ENCODE measurements at regions not wholly inside any gene's neighbourhood (a gene's known extent, or its start where the extent isn't known, plus 50 kb on each side); places are given as distances from the start of the nearest gene placed in this dataset.

DNA sequence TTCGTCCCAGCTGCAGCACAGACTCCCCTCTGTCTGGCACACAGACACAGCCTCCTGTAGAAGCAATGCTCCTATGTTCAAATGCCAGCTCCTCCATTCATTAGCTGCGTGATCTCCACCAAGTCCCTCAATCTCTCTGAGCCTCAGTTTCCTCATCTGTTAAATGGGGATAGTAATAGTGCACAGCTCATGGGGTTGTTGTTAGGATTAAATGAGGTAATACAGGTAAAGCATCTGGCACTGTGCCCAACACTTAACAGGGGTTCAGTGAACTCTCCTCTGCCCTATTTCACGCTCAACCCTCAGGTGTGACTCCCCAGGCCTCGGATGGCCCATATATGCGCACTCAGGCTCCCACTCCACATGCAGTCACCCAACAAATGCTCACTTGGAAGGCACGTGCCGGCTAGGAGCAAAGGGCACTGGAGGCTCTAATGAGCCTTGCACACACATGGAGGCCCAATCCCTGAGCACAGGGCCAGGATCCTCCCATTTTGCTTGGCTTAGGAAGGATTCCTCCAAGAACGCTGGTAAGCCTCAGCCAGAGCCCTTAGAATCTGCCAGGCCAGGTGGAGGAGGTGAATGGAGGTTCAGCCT, 176.0 kb upstream of the LINGO1 start:
- TF ChIP-seq EP300 (IDR thresholded peaks at IDR 0.05) (no peak), POLR2A (IDR thresholded peaks at IDR 0.05; ENCODE audit: low read depth) (no peak), POLR2AphosphoS5 (IDR thresholded peaks at IDR 0.05) (no peak)
- TF ChIP-seq, protein P1, sequence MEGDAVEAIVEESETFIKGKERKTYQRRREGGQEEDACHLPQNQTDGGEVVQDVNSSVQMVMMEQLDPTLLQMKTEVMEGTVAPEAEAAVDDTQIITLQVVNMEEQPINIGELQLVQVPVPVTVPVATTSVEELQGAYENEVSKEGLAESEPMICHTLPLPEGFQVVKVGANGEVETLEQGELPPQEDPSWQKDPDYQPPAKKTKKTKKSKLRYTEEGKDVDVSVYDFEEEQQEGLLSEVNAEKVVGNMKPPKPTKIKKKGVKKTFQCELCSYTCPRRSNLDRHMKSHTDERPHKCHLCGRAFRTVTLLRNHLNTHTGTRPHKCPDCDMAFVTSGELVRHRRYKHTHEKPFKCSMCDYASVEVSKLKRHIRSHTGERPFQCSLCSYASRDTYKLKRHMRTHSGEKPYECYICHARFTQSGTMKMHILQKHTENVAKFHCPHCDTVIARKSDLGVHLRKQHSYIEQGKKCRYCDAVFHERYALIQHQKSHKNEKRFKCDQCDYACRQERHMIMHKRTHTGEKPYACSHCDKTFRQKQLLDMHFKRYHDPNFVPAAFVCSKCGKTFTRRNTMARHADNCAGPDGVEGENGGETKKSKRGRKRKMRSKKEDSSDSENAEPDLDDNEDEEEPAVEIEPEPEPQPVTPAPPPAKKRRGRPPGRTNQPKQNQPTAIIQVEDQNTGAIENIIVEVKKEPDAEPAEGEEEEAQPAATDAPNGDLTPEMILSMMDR (IDR thresholded peaks at IDR 0.05): no peak
- no peak overlapping the region for H3K4me3 ChIP-seq
- no peaks in the 10 kb centered on the region for H3K9me3 ChIP-seq
- DNase-seq (ENCODE audit: extremely low spot score): no peak
- 91% methylated on average over 6 of the region's 8 CpGs for WGBS
- no peak overlapping the region for H3K27ac ChIP-seq (replicated peaks in 1 of 4)
- H3K4me1 ChIP-seq: no peaks in the 10 kb centered on the region
- intact Hi-C loops (cut with DNase I): no loop called here
- H3K27me3 ChIP-seq: peaks cover 0 to 36% (median 0%) of the 10 kb centered on the region in 4 donors
- H3K36me3 ChIP-seq: no peaks in the 10 kb centered on the region

DNA sequence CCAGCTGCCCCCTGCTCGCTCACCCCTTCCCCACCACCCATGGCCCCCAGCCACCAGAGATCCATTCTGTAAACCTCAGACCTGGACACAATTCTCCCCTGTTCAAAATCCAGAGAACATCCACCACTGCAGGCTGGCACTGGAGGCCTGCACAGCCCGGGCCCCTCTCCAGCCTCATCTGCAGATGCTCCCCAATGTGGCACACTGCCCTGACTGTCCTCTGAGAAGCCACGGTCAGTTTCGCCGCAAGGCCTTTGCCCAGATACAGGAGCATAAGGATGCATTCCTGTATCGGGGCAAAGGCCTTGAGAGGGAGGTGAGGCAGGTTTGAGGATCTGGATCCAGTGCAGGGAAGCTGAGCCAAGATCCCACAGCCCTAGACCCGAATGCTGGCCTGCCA, 175.4 kb upstream of the LINGO1 start:
- Histone ChIP-seq H3K36me3 (no peaks in the 10 kb centered on the region), H3K27me3 (peaks cover 0 to 30% (median 0%) of the 10 kb centered on the region in 4 donors), H3K4me3 (no peak overlapping the region), H3K4me1 (no peaks in the 10 kb centered on the region), H3K9me3 (no peaks in the 10 kb centered on the region), H3K27ac (replicated peaks in 1 of 4) (no peak overlapping the region)
- WGBS: 81% methylated on average over 2 of the region's 7 CpGs
- no peak for DNase-seq (ENCODE audit: extremely low spot score)
- intact Hi-C loops (cut with DNase I): no loop called here
- TF ChIP-seq POLR2AphosphoS5 (IDR thresholded peaks at IDR 0.05) (no peak), POLR2A (IDR thresholded peaks at IDR 0.05; ENCODE audit: low read depth) (no peak), EP300 (IDR thresholded peaks at IDR 0.05) (no peak)
- TF ChIP-seq, protein P1 (IDR thresholded peaks at IDR 0.05): no peak

DNA sequence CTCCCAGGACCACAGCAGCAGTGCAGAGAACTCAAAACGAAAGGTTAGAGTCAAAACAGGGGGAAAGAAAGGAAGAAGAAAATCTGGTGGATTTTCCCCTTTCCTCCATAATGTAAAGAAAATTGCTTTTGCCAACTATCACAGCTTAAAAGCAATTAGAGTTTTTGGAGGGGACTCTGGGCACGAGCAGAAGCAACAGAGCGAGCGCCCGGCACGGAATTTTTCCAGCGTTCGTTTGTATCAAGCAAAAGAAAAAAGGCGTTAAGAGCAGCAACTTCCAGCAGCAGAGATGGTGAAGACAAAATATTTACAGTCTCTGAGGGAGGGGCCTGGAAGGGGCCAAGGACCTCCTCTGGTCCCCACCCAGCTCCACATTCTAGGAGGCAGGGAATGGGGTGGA, 174.9 kb upstream of the LINGO1 start:
- WGBS: 84% methylated on average over 9 of the region's 9 CpGs
- intact Hi-C loops (cut with DNase I): no loop called here
- TF ChIP-seq, protein P1 (IDR thresholded peaks at IDR 0.05): no peak
- TF ChIP-seq POLR2AphosphoS5 (IDR thresholded peaks at IDR 0.05) (no peak), POLR2A (IDR thresholded peaks at IDR 0.05; ENCODE audit: low read depth) (no peak), EP300 (IDR thresholded peaks at IDR 0.05) (no peak)

DNA sequence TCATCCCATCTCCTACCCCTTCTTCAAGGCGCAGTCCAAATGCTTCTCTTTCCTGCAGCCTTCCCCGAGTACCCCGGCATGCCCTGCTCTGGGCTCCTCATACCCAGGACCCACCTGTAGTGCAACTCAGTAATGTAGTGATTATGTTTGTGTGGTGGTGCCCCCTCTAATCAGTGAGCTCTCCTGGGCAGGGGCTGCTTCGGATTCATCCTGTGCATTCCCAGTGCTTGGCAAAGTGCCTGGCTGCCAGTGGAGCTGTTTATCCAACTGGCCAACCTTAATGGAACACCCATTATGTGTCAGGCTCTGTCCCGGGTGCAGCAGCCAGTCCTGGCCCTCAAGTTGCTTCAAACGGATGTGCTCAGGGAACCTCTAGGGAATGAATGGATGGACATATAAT, 174.4 kb upstream of the LINGO1 start:
- intact Hi-C loops (cut with DNase I): no loop called here
- Histone ChIP-seq H3K36me3 (no peaks in the 10 kb centered on the region), H3K27me3 (peaks cover 0 to 20% (median 0%) of the 10 kb centered on the region in 4 donors), H3K4me1 (no peaks in the 10 kb centered on the region), H3K27ac (replicated peaks in 1 of 4) (no peak overlapping the region), H3K9me3 (no peaks in the 10 kb centered on the region), H3K4me3 (no peak overlapping the region)
- no peak for DNase-seq (ENCODE audit: extremely low spot score)
- 64% methylated on average over 6 of the region's 6 CpGs for WGBS
- TF ChIP-seq EP300 (IDR thresholded peaks at IDR 0.05): no peak
- TF ChIP-seq, protein P1 (IDR thresholded peaks at IDR 0.05): no peak
- TF ChIP-seq POLR2A (IDR thresholded peaks at IDR 0.05; ENCODE audit: low read depth): no peak
- TF ChIP-seq POLR2AphosphoS5 (IDR thresholded peaks at IDR 0.05): no peak

More for the DNA sequence above, 174.9 kb upstream of the LINGO1 start:
- Histone ChIP-seq H3K27me3 (peaks cover 0 to 25% (median 0%) of the 10 kb centered on the region in 4 donors), H3K36me3 (no peaks in the 10 kb centered on the region), H3K9me3 (no peaks in the 10 kb centered on the region), H3K27ac (replicated peaks in 1 of 4) (no peak overlapping the region), H3K4me1 (no peaks in the 10 kb centered on the region), H3K4me3 (no peak overlapping the region)
- DNase-seq (ENCODE audit: extremely low spot score): no peak

DNA sequence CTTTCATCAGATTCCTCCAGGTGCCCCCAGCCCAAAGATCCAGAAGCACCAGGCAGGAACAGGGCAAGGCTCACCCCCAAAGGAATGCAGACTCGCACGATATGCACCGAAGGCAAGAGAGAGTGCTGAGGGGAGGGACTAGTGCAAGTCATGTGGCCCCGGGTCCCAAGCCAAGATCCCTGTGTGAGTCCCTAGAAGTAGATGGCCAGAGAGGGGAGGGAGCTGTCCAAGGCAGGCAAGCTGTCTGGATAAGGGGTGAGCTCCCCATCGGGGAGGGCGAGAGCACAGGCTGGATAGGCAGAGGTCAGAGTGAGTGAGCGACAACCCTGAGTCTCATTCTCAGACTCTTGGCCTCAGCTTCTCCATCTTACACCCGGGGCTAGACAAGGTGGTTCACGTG, 171.5 kb upstream of the LINGO1 start:
- H3K27ac ChIP-seq (replicated peaks in 1 of 4): no peak overlapping the region
- WGBS: 63% methylated on average over 9 of the region's 9 CpGs
- intact Hi-C loops (cut with DNase I): no loop called here
- H3K27me3 ChIP-seq: peaks cover 0 to 3% (median 0%) of the 10 kb centered on the region in 4 donors
- H3K36me3 ChIP-seq: no peaks in the 10 kb centered on the region
- TF ChIP-seq, protein P1 (IDR thresholded peaks at IDR 0.05): no peak
- TF ChIP-seq EP300 (IDR thresholded peaks at IDR 0.05) (no peak), POLR2A (IDR thresholded peaks at IDR 0.05; ENCODE audit: low read depth) (no peak), POLR2AphosphoS5 (IDR thresholded peaks at IDR 0.05) (no peak)
- H3K9me3 ChIP-seq: no peaks in the 10 kb centered on the region
- no peak for DNase-seq (ENCODE audit: extremely low spot score)
- H3K4me1 ChIP-seq: no peaks in the 10 kb centered on the region
- no peak overlapping the region for H3K4me3 ChIP-seq
